Glomerular visceral epithelial cell (primary cell): ENCODE measurements at regions not wholly inside any gene's neighbourhood (a gene's known extent, or its start where the extent isn't known, plus 50 kb on each side); places are given as distances from the start of the nearest gene placed in this dataset.
"Not testable (repeated sequence)": the region's sequence is repeated elsewhere in the genome, so short reads cannot be mapped to it uniquely, and the experiment has no call there.

ENCODE experiments used
- DNase-seq: peaks from one replicate; pipeline ENCODE4 v3.0.0-alpha.2; 2016; ENCODE audit errors: extremely low spot score

GRCh38 chr13:58617880-58618665 lies 986.5 kb downstream of the PCDH17 start:
- DNase-seq = no peak

DNA sequence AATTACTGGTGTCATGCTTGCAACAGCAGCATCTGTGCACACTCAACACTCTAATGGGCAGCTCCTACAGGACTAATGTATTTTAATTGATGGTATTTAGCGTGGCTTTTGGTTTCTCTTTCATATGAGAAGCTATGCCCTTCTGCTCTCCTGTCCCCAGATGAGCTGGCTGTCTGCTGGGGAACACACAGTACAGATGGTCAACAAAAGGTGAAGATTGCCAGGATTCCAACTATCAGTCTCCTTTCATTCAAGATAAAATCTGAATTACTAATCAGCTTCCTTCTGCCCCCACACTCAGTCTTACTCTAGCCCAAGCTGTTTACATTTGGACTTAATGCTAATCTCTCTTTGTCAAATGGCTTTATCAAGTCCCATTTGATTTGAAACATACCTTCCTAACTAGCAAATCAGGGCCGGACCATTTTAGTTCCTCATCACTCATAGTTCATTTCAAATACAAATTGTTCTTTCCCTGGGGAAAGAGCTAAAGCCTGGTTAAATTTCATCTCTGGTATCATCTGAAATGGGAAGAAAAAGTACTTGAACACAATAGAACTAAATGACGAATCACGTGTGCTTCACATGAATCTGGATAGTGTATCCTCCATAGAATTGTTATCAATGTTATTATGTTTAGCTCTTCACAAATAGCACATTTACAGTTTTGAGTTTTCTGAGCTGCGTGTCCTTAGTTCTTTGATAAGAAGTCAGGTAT lies 988.0 kb downstream of the PCDH17 start:
- no peak for DNase-seq

DNA sequence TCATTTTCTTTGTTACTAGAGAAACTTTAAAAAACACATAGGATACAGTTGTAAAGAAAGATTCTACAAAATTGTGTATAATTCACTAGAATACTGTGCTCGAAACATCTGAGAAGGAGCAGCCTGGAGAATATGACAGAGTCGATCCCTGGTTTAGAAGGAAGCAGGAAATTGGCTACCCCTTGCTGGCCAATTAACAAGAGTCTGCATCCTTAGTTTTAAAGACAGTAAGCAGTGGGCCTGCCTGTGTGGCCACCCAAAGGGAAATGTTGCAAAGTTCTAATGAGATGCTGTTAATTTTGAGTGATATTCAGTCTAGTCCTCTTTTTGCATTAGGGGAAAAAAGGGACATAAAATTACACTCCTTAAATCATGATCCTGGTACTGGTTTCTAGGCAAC lies 988.6 kb downstream of the PCDH17 start:
- DNase-seq = no peak

GRCh38 chr13:58625703-58626389 lies 994.3 kb downstream of the PCDH17 start:
- DNase-seq = no peak

DNA sequence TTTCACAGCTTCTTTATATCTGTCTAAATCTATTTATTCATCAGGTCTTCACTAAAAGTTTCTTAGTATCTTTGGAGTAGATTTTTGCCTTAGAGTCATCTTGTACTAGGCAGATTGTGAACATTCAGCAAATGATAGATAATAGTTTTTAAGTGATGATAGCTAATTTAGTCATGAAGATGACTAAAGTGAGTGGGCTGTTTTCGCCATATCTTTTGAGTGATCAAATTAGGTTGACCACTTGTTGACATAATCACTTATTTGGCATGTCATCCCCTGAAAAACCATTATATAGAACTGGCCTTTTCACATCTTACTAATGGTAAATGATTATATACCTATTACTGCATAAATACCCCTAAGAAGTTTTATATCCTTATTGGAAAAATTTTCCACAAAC lies 999.2 kb downstream of the PCDH17 start:
- DNase-seq = no peak

GRCh38 chr13:58633226-58633625 lies 1001.7 kb downstream of the PCDH17 start:
- DNase-seq = no peak

- DNase-seq = no peak
These were observed 1023.5 kb downstream of the PCDH17 start for GRCh38 chr13:58655086-58655485.

DNA sequence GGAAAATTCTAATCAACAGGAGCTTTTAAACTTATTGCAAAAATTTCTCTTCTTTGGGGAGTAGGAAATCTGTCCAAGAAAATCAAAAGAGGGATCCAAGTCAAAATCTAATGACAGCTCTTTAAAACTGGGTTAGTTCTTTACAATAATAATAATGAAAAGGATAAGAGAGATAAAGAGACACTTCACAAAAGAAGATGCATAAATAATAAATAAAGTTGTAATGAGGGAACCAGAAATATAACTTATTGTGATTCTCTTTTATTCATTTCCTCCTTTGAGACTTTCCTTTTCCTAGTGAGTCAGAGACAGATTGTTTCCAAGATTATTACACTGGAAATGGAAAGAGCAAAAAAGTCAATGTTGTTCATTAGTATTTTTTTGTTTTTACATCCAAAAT lies 1029.3 kb downstream of the PCDH17 start:
- DNase-seq = no peak

DNA sequence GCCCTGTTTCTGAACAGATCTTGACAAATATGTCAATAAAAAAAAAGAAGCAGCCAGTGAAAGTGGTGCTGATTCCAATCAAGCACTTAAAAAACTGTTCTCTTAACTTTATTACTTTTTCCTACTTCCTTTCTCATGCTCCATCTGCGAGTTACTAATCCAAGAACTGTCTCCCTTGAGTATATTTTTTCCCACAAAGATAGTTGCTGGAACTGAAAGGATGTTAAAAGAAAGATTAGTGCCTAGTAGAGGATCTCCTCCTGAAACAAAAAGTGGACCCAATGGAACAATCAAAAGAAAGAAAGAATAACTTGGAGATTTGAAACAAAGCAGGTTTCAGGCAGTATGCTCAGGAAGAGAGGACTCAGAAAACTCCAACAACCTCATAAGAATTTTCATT lies 1034.8 kb downstream of the PCDH17 start:
- no peak for DNase-seq

DNA sequence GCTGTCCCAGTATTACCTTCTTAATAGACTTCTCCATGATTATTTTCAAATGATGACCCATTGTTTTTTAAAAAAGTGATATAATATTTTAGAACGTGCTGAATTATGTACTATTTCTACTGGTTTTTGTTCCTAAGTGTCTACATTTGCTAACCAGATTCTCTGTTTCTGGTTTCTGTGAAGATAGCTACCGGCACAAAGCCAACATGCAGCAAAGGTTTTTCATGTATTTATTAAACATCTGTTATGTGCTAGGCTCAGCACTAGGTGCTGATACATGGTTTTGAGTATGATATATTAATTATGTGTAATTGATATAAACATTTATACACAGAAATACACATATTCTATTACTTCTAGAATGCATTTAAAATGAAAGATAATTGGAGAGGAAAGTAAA lies 1035.6 kb downstream of the PCDH17 start:
- no peak for DNase-seq

- DNase-seq = no peak
These were observed 1048.6 kb downstream of the PCDH17 start for GRCh38 chr13:58680115-58680514.

- no peak for DNase-seq
These were observed 1051.1 kb downstream of the PCDH17 start for GRCh38 chr13:58682616-58683015.

DNA sequence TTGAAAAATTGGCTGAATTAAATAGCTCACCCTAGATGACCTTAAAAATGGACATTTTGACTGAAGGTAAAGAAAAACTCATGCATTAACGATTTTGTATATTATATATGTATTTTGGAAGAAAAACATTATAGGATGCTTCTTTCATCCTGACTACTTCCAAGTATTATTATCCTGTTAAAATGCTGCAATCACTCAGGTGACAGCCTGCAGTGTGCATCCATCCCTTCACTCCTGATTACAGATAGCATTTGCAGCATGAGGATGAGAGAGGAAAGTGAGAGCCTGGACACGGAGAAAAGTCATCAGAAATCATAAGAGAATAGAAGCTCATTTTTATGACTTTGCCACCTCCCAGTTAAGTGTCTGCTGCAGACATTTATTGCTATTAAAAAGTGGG lies 1055.6 kb downstream of the PCDH17 start:
- DNase-seq = no peak

GRCh38 chr13:58698531-58698930 lies 1067.0 kb downstream of the PCDH17 start:
- no peak for DNase-seq

DNA sequence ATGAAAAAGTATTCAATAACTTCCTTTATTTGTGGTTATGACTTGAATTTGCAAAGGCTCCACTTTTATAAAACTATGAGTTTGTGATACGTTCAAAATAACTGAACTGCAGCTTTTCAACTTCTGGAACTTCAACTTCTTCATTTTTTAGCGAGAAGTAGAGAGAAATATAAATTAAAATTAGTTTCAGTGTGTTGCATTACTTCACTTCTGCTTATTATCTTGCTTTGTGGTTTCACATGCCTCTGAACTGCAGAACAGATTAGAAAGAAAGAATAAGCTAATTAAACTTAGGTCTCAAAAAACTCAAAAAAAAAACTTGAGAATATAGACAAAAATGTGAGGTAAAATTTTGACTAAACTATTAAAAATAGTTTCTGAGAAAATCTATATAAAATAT lies 1073.4 kb downstream of the PCDH17 start:
- DNase-seq = no peak

DNA sequence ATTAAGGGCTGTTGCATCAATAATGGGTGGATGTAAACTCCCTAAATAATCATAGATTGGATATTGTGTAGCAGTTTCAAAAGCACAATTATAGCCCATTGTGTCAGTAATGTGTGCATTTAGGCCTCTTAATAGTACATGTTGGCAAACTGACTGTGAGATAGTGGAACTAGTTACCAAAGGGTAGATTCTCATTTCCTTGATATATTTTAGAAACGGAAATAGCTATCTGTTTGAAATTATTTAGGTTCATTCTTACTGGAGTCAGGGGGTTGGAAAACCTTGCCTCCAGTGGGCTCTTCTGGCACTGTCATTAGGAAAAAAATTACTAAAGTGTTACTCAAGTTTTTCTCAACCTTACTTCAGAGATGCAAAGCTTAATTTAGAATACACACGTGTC lies 1074.9 kb downstream of the PCDH17 start:
- no peak for DNase-seq

DNA sequence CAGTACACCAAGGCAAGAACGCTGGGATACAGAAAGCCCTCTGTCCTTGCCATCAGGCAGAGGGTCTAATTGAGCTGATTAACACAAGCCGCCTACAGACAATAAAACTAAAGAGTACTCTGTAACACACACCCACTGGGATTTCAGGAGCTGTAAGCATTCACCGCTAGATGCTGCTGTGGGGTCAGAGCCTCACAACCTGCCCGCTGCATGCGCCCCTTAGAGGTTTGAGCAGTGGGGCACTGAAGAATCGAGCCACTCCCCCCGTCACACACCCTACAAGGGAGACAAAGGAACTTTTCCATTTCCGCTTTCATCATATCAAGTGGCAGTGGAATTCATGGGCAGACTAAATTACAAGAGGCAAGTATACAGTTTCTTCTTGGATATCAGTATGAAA lies 1080.6 kb downstream of the PCDH17 start:
- no peak for DNase-seq

GRCh38 chr13:58714016-58714415 lies 1082.5 kb downstream of the PCDH17 start:
- not testable (repeated sequence) for DNase-seq

GRCh38 chr13:58721273-58721672 lies 1089.7 kb downstream of the PCDH17 start:
- DNase-seq = no peak

GRCh38 chr13:58728126-58728525 lies 1096.6 kb downstream of the PCDH17 start:
- DNase-seq = no peak

- no peak for DNase-seq
These were observed 1097.8 kb downstream of the PCDH17 start for GRCh38 chr13:58729361-58729760.

- no peak for DNase-seq
These were observed 1113.1 kb downstream of the PCDH17 start for GRCh38 chr13:58744686-58745085.

DNA sequence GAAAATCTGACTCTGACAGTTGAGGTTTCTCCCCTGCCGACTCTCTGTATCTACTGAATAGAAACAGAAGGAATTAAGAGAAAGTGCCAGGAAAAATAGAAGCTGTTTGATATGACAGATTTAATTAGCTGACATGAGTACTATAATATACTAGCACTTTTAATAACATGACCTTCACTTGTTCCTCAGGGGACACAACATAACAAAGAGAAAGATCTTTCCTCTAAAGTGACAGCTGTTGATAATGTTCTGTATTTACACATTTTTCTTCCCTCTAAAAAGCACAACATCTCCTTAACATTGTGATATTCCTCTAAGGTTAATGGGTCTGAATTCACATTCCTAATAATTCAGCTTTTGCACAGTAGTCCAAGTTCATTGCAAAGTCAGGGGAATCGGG lies 1136.0 kb downstream of the PCDH17 start:
- DNase-seq = no peak
